SU-DHL-6 (cell line): ENCODE measurements at regions not wholly inside any gene's neighbourhood (a gene's known extent, or its start where the extent isn't known, plus 50 kb on each side); places are given as distances from the start of the nearest gene placed in this dataset.

Experiments
- H2AFZ ChIP-seq: fragments of 200-600 bp; sonication (generic); 2 replicates; pipeline ENCODE4 v1.6.1; 2014; ENCODE audit warnings: low read depth, mild to moderate bottlenecking, moderate library complexity, mixed read lengths, antibody characterized with exemption, low read length; ENCODE audit not compliant: severe bottlenecking
- H3F3A ChIP-seq: fragments of 200-600 bp; shearing (Covaris generic); 2 replicates; pipeline ENCODE4 v1.6.0; 2016; ENCODE audit warnings: antibody characterized with exemption, mild to moderate bottlenecking; ENCODE audit not compliant: insufficient read depth
- H3K27ac ChIP-seq: fragments of 200-600 bp; sonication (generic); 2 replicates; pipeline ENCODE4 v1.5.1; 2016; ENCODE audit warnings: low read depth, mild to moderate bottlenecking, low read length, moderate library complexity, mixed read lengths
- H3K27me3 ChIP-seq: fragments of 200-600 bp; sonication (generic), shearing (Covaris generic); 2 replicates; pipeline ENCODE4 v1.6.0; 2014; ENCODE audit warnings: mild to moderate bottlenecking, low read length
- H3K36me3 ChIP-seq: fragments of 200-600 bp; sonication (generic); 2 replicates; pipeline ENCODE4 v1.6.1; 2014; ENCODE audit warnings: mild to moderate bottlenecking, low read length, mixed read lengths
- H3K4me2 ChIP-seq: fragments of 300-600, 200-600 bp; shearing (Covaris generic), sonication (generic); 2 replicates; pipeline ENCODE4 v1.6.0; 2014; ENCODE audit warnings: low read length, low read depth, mild to moderate bottlenecking; ENCODE audit not compliant: poor library complexity, severe bottlenecking
- H3K4me3 ChIP-seq: fragments of 200-600 bp; sonication (generic); 2 replicates; pipeline ENCODE4 v1.5.1; 2014; ENCODE audit warnings: antibody characterized with exemption, low read length, mild to moderate bottlenecking, mixed read lengths; ENCODE audit not compliant: insufficient read depth, poor library complexity, severe bottlenecking
- H3K79me2 ChIP-seq: fragments of 200-600 bp; sonication (generic); 2 replicates; pipeline ENCODE4 v1.6.1; 2014; ENCODE audit warnings: mild to moderate bottlenecking, low read length, moderate library complexity; ENCODE audit not compliant: insufficient read depth
- H3K9ac ChIP-seq: fragments of 200-600 bp; sonication (generic); 2 replicates; pipeline ENCODE4 v1.7.0; 2014; ENCODE audit warnings: mild to moderate bottlenecking, low read length
- H3K9me2 ChIP-seq: fragments of 200-600 bp; sonication (generic); replicated peaks from 2 replicates; pipeline ENCODE4 v1.6.1; 2014; ENCODE audit warnings: low read length; ENCODE audit not compliant: insufficient read depth
- H3K9me3 ChIP-seq: fragments of 200-600 bp; sonication (generic); 2 replicates; pipeline ENCODE4 v1.6.1; 2014; ENCODE audit warnings: low read length, mixed read lengths; ENCODE audit not compliant: insufficient read depth
- H4K20me1 ChIP-seq: fragments of 200-600 bp; sonication (generic); 2 replicates; pipeline ENCODE4 v1.6.1; 2014; ENCODE audit warnings: low read depth, mild to moderate bottlenecking, antibody characterized with exemption, low read length, moderate library complexity, mixed read lengths
- CTCF ChIP-seq: fragments of 200-600 bp; sonication (generic); IDR thresholded peaks from one replicate; pipeline ENCODE4 v1.5.1; 2017; ENCODE audit warnings: antibody characterized with exemption, mild to moderate bottlenecking, low read length, moderate library complexity; ENCODE audit not compliant: insufficient read depth, poor library complexity, severe bottlenecking
- EZH2phosphoT487 ChIP-seq: fragments of 200-600 bp; sonication (generic), shearing (Covaris generic); conservative IDR thresholded peaks from 2 replicates; pipeline ENCODE4 v1.6.1; 2018; ENCODE audit warnings: mild to moderate bottlenecking, antibody characterized with exemption, low read length, moderate library complexity, mixed read lengths

GRCh38 chr21:15204970-15205286 lies 140.1 kb upstream of the NRIP1 start:
- no peaks in the 10 kb centered on the region for H3K79me2 ChIP-seq
- H3K9ac ChIP-seq: no peak overlapping the region
- H3K9me3 ChIP-seq: no peaks in the 10 kb centered on the region
- H3K4me3 ChIP-seq: no peak overlapping the region
- no peaks in the 10 kb centered on the region for H3F3A ChIP-seq
- no peak overlapping the region for H3K27ac ChIP-seq
- H3K9me2 ChIP-seq: no peaks in the 10 kb centered on the region
- H2AFZ ChIP-seq: no peak overlapping the region
- no peaks in the 10 kb centered on the region for H3K27me3 ChIP-seq
- H4K20me1 ChIP-seq: no peaks in the 10 kb centered on the region
- H3K36me3 ChIP-seq: no peaks in the 10 kb centered on the region
- H3K4me2 ChIP-seq: no peak overlapping the region
- TF ChIP-seq CTCF (no peak), EZH2phosphoT487 (no peak)

- Histone ChIP-seq H3K9me2 (no peaks in the 10 kb centered on the region), H3K9me3 (no peaks in the 10 kb centered on the region), H2AFZ (no peak overlapping the region), H3K27me3 (no peaks in the 10 kb centered on the region), H3K27ac (no peak overlapping the region), H3F3A (no peaks in the 10 kb centered on the region), H3K36me3 (no peaks in the 10 kb centered on the region), H3K79me2 (no peaks in the 10 kb centered on the region), H4K20me1 (no peaks in the 10 kb centered on the region), H3K4me3 (no peak overlapping the region), H3K4me2 (no peak overlapping the region), H3K9ac (no peak overlapping the region)
- TF ChIP-seq CTCF: no peak
- TF ChIP-seq EZH2phosphoT487: no peak
These were observed 141.7 kb upstream of the NRIP1 start for GRCh38 chr21:15206514-15206913.

- no peaks in the 10 kb centered on the region for H3K9me2 ChIP-seq
- H3K79me2 ChIP-seq: no peaks in the 10 kb centered on the region
- no peaks in the 10 kb centered on the region for H3K36me3 ChIP-seq
- TF ChIP-seq EZH2phosphoT487: no peak
- no peak for TF ChIP-seq CTCF
- H3K9ac ChIP-seq: no peak overlapping the region
- no peak overlapping the region for H3K4me3 ChIP-seq
- H3F3A ChIP-seq: no peaks in the 10 kb centered on the region
- no peak overlapping the region for H2AFZ ChIP-seq
- no peak overlapping the region for H3K4me2 ChIP-seq
- no peaks in the 10 kb centered on the region for H3K27me3 ChIP-seq
- no peaks in the 10 kb centered on the region for H3K9me3 ChIP-seq
- no peak overlapping the region for H3K27ac ChIP-seq
- H4K20me1 ChIP-seq: no peaks in the 10 kb centered on the region
These were observed 142.4 kb upstream of the NRIP1 start for GRCh38 chr21:15207231-15207630.
